Caco-2 (cell line): ENCODE measurements at regions not wholly inside any gene's neighbourhood (a gene's known extent, or its start where the extent isn't known, plus 50 kb on each side); places are given as distances from the start of the nearest gene placed in this dataset.

Source experiments
- BruUV-seq: library from RNA; stranded (reverse); fragments of 400-500 nt; replicated peaks from 2 replicates; lab custom pipeline; 2021; lab: Mats Ljungman, UMichigan
- CTCF ChIA-PET: fragments of 300-600 bp; sonication (Branson Sonifier 250); formaldehyde crosslinking; loops from one replicate; lab custom pipeline; 2022; ENCODE audit warnings: antibody characterized with exemption; lab: Charles Lee
- POLR2A ChIA-PET: fragments of 300-600 bp; sonication (Branson Sonifier 250); formaldehyde crosslinking; loops from one replicate; lab custom pipeline; 2022; ENCODE audit warnings: antibody characterized with exemption; lab: Charles Lee
- DNase-seq, 2 experiments: peaks; one replicate each; pipeline versions ENCODE4 v3.0.0 to v3.0.0-alpha.2; 2020 to 2022
- H3K27me3 ChIP-seq: replicated peaks from 2 replicates; pipeline ENCODE4 v1.6.0; 2011; ENCODE audit warnings: low read length; ENCODE audit not compliant: control insufficient read depth, insufficient read depth
- H3K36me3 ChIP-seq: 2 replicates; pipeline ENCODE4 v1.5.1; 2011; ENCODE audit warnings: low read length; ENCODE audit not compliant: control insufficient read depth, insufficient read depth
- H3K4me1 ChIP-seq: fragments of 250-450 bp; sonication (Bioruptor Pico); 2 replicates; pipeline ENCODE4 v1.5.1; 2020; ENCODE audit warnings: mild to moderate bottlenecking
- H3K4me3 ChIP-seq: 2 replicates; pipeline ENCODE4 v1.5.1; 2011; ENCODE audit warnings: low read depth, mild to moderate bottlenecking, control low read depth, low read length
- H3K9me3 ChIP-seq: fragments of 250-450 bp; sonication (Bioruptor Pico); 2 replicates; pipeline ENCODE4 v1.5.1; 2020; ENCODE audit warnings: mild to moderate bottlenecking, moderate library complexity
- H3K27ac Mint-ChIP-seq: one replicate; pipeline ENCODE4 v1.8.0; 2022; ENCODE audit warnings: mixed read lengths; ENCODE audit not compliant: unreplicated experiment
- H3K27me3 Mint-ChIP-seq: one replicate; pipeline ENCODE4 v1.8.0; 2022; ENCODE audit warnings: mixed read lengths; ENCODE audit not compliant: insufficient read depth, unreplicated experiment
- H3K36me3 Mint-ChIP-seq: one replicate; pipeline ENCODE4 v1.8.0; 2022; ENCODE audit warnings: mild to moderate bottlenecking, mixed read lengths; ENCODE audit not compliant: insufficient read depth, unreplicated experiment
- H3K4me1 Mint-ChIP-seq: one replicate; pipeline ENCODE4 v1.8.0; 2022; ENCODE audit warnings: low read depth, mixed read lengths; ENCODE audit not compliant: unreplicated experiment
- H3K4me3 Mint-ChIP-seq: one replicate; pipeline ENCODE4 v1.8.0; 2022; ENCODE audit warnings: mild to moderate bottlenecking, moderate library complexity, mixed read lengths; ENCODE audit not compliant: unreplicated experiment
- H3K9me3 Mint-ChIP-seq: one replicate; pipeline ENCODE4 v1.8.0; 2022; ENCODE audit warnings: mixed read lengths; ENCODE audit not compliant: unreplicated experiment
- intact Hi-C: fragments of 100-400 bp; cut with micrococcal nuclease; formaldehyde crosslinking; loops from one replicate; pipeline ENCODE4 v1.10.0; 2022; ENCODE audit not compliant: unreplicated experiment
- TF ChIP-seq, protein P1 (sequence below), 2 experiments: fragments of 200-600 bp in 1 of 2; IDR thresholded peaks; 1 replicate in 1 of 2; 2 replicates in 1 of 2; pipeline versions ENCODE4 v1.5.1 to v1.8.0; 2011 to 2022; ENCODE audit warnings: antibody characterized with exemption in 1 of 2, control low read depth in 1 of 2, inconsistent platforms in 1 of 2, low read depth in 1 of 2, low read length in 1 of 2, mild to moderate bottlenecking in 1 of 2, moderate library complexity in 1 of 2; ENCODE audit not compliant: insufficient read depth in 1 of 2, severe bottlenecking in 1 of 2, unreplicated experiment in 1 of 2

DNA sequence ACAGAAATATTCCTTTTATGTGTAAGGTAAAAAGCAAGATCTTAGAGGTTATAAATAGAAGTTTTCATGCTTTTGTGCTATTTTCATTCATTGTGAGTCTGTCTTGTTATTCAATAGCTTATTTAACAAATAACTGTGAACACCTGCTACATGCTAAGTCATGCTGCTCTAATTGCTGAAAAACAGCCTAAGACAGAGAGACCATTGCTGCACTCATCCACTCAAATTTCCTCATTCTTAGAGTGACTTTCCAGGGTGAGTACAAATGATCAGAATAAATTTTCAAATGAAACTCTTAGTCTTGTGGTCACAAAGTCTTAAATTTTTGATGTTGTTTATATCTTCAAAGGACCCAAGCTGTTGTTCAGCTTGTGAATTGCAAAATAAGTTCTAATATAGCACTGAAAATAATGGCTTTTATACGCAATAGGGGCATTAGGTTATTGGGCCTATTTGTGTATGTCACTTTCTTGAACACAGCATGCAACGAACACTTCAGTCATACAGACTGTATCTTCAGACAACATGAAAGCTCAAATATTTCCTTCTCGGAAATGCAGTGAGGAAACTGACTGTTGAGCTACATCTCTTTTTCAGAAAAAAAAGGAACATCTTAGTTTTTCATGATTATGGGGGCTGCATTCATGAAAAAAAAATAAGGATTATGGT lies 247.9 kb upstream of the PCDH15 start:
- no TSS peak for BruUV-seq
- H3K27me3 ChIP-seq = no peaks in the 10 kb centered on the region
- Mint-ChIP-seq H3K4me3 (no peak overlapping the region), H3K27me3 (no peaks in the 10 kb centered on the region), H3K27ac (no peak overlapping the region), H3K4me1 (no peaks in the 10 kb centered on the region), H3K9me3 (no peaks in the 10 kb centered on the region), H3K36me3 (no peaks in the 10 kb centered on the region)
- ChIA-PET POLR2A (no interaction called here), CTCF (no interaction called here)
- H3K9me3 ChIP-seq = no peaks in the 10 kb centered on the region
- H3K36me3 ChIP-seq = no peaks in the 10 kb centered on the region
- H3K4me1 ChIP-seq = no peaks in the 10 kb centered on the region
- intact Hi-C loops = no loop called here
- TF ChIP-seq, protein P1, sequence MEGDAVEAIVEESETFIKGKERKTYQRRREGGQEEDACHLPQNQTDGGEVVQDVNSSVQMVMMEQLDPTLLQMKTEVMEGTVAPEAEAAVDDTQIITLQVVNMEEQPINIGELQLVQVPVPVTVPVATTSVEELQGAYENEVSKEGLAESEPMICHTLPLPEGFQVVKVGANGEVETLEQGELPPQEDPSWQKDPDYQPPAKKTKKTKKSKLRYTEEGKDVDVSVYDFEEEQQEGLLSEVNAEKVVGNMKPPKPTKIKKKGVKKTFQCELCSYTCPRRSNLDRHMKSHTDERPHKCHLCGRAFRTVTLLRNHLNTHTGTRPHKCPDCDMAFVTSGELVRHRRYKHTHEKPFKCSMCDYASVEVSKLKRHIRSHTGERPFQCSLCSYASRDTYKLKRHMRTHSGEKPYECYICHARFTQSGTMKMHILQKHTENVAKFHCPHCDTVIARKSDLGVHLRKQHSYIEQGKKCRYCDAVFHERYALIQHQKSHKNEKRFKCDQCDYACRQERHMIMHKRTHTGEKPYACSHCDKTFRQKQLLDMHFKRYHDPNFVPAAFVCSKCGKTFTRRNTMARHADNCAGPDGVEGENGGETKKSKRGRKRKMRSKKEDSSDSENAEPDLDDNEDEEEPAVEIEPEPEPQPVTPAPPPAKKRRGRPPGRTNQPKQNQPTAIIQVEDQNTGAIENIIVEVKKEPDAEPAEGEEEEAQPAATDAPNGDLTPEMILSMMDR (IDR thresholded peaks at IDR 0.05; ENCODE audit: insufficient read depth in 1 of 2, low read depth in 1 of 2, low read length in 1 of 2, severe bottlenecking in 1 of 2, unreplicated experiment in 1 of 2) = no peak
- no peak for DNase-seq
- no peak overlapping the region for H3K4me3 ChIP-seq

DNA sequence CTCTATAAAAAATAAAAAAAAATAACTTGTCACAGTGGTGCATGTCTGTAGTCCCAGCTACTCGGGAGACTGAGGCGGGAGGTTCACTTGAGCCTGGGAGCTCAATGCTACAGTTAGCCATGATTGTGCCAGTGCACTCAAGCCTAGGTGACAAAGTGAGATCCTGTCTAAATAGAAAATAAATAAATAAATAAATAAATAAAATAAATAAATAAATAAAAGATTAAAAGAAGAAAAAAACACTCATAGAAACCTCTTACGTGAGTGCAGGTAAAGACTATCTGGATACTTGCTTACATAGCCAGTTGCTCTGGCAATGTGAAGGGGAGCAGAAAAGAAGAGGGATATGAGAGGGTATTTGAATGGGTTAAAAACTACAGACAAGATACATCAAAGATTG lies 242.5 kb upstream of the PCDH15 start:
- Mint-ChIP-seq H3K36me3 (no peaks in the 10 kb centered on the region), H3K4me3 (no peak overlapping the region), H3K27me3 (peaks cover 3% of the 10 kb centered on the region), H3K4me1 (no peaks in the 10 kb centered on the region), H3K27ac (no peak overlapping the region), H3K9me3 (no peaks in the 10 kb centered on the region)
- intact Hi-C loops = no loop called here
- Histone ChIP-seq H3K4me1 (no peaks in the 10 kb centered on the region), H3K27me3 (no peaks in the 10 kb centered on the region), H3K36me3 (no peaks in the 10 kb centered on the region), H3K9me3 (no peaks in the 10 kb centered on the region), H3K4me3 (no peak overlapping the region)
- ChIA-PET POLR2A (no interaction called here), CTCF (no interaction called here)
- BruUV-seq = no TSS peak
- TF ChIP-seq, protein P1 (IDR thresholded peaks at IDR 0.05; ENCODE audit: insufficient read depth in 1 of 2, low read depth in 1 of 2, low read length in 1 of 2, severe bottlenecking in 1 of 2, unreplicated experiment in 1 of 2) = no peak
- no peak for DNase-seq

DNA sequence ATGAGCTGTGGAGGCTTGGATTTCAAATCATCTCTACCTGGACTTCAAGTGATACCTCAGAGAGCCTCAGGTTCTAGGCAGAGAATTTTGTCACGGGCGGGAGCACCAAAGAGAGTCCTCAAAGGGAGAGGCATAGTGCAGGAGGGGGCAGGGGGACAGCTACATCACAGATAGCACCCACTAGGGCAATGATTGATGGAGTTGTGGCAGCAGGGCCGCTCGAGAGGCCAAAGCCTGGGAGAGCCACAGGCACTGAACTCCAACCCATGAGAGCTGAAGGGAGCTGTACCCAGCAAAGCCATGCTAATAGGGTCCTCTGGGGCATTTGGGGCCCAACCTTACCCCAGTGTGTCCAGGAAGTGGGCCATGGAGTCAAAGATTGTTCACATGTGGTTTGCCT lies 232.0 kb upstream of the PCDH15 start:
- TF ChIP-seq, protein P1 (IDR thresholded peaks at IDR 0.05; ENCODE audit: insufficient read depth in 1 of 2, low read depth in 1 of 2, low read length in 1 of 2, severe bottlenecking in 1 of 2, unreplicated experiment in 1 of 2) = no peak
- Histone ChIP-seq H3K4me3 (no peak overlapping the region), H3K4me1 (no peaks in the 10 kb centered on the region), H3K27me3 (no peaks in the 10 kb centered on the region), H3K9me3 (no peaks in the 10 kb centered on the region), H3K36me3 (no peaks in the 10 kb centered on the region)
- no peak overlapping the region for H3K4me3 Mint-ChIP-seq
- POLR2A ChIA-PET = no interaction called here
- no peaks in the 10 kb centered on the region for H3K9me3 Mint-ChIP-seq
- no TSS peak for BruUV-seq
- CTCF ChIA-PET = no interaction called here
- no peaks in the 10 kb centered on the region for H3K27me3 Mint-ChIP-seq
- no peak overlapping the region for H3K27ac Mint-ChIP-seq
- no peaks in the 10 kb centered on the region for H3K4me1 Mint-ChIP-seq
- H3K36me3 Mint-ChIP-seq = no peaks in the 10 kb centered on the region
- intact Hi-C loops = no loop called here
- no peak for DNase-seq
